Tibial nerve (tissue), 4 donors: ENCODE measurements at regions not wholly inside any gene's neighbourhood (a gene's known extent, or its start where the extent isn't known, plus 50 kb on each side); places are given as distances from the start of the nearest gene placed in this dataset.

ENCODE experiments used
- CTCF ChIP-seq, 5 experiments: fragments of 200-600 bp in 3 of 5; fragments of 450-650 bp in 2 of 5; sonication (generic) in 3 of 5; IDR thresholded peaks; one replicate each; pipeline ENCODE4 v1.5.1; 2016 to 2019; ENCODE audit warnings: antibody characterized with exemption in 5 of 5, mild to moderate bottlenecking in 3 of 5, moderate library complexity in 2 of 5
- EP300 ChIP-seq, 2 donors: sonication (generic); formaldehyde crosslinking; IDR thresholded peaks; one replicate each; pipeline ENCODE4 v1.6.1; 2017; ENCODE audit warnings: antibody characterized with exemption in 2 of 2, mild to moderate bottlenecking in 1 of 2
- POLR2A ChIP-seq, 2 donors: fragments of 450-650 bp; IDR thresholded peaks; one replicate each; pipeline ENCODE4 v1.6.1; 2017; ENCODE audit warnings: antibody characterized with exemption in 2 of 2, mild to moderate bottlenecking in 2 of 2, moderate library complexity in 2 of 2

GRCh38 chr18:69128978-69129377 is 271.7 kb upstream of the DOK6 start:
- no peak for TF ChIP-seq CTCF (IDR thresholded peaks at IDR 0.05)
- no peak for TF ChIP-seq POLR2A (IDR thresholded peaks at IDR 0.05)
- TF ChIP-seq EP300 (IDR thresholded peaks at IDR 0.05), result no peak
